SK-N-MC (cell line): ENCODE measurements at regions not wholly inside any gene's neighbourhood (a gene's known extent, or its start where the extent isn't known, plus 50 kb on each side); places are given as distances from the start of the nearest gene placed in this dataset.

Experiments used
- DNase-seq: peaks from one replicate; pipeline ENCODE4 v3.0.0-alpha.2; 2011; ENCODE audit warnings: low read depth, low spot score
- H3K27ac ChIP-seq: fragments of 200-600 bp; sonication (generic); 2 replicates; pipeline ENCODE4 v1.5.1; 2016; ENCODE audit warnings: mixed run types
- H3K36me3 ChIP-seq: fragments of 200-600 bp; sonication (generic); 2 replicates; pipeline ENCODE4 v1.6.1; 2017; ENCODE audit warnings: antibody characterized with exemption, low read length, mixed read lengths; ENCODE audit not compliant: insufficient read depth
- H3K4me3 ChIP-seq: fragments of 200-600 bp; sonication (generic); 2 replicates; pipeline ENCODE4 v1.5.1; 2016
- H3K9ac ChIP-seq: fragments of 200-600 bp; sonication (generic); 2 replicates; pipeline ENCODE4 v1.8.0; 2017; ENCODE audit warnings: mixed run types, mixed read lengths; ENCODE audit not compliant: insufficient read length
- H3K9me3 ChIP-seq: fragments of 200-600 bp; sonication (generic); 2 replicates; pipeline ENCODE4 v1.6.1; 2017; ENCODE audit warnings: low read depth, mild to moderate bottlenecking, antibody characterized with exemption, low read length, moderate library complexity, mixed read lengths
- EZH2 ChIP-seq: fragments of 200-600 bp; sonication (generic); IDR thresholded peaks from one replicate; pipeline ENCODE4 v1.6.1; 2017; ENCODE audit warnings: antibody characterized with exemption
- FOXP2 ChIP-seq: optimal IDR thresholded peaks from 2 replicates; pipeline ENCODE3; 2011; ENCODE audit warnings: mild to moderate bottlenecking, moderate library complexity; ENCODE audit not compliant: insufficient read depth; ENCODE audit errors: extremely low read length, control extremely low read depth
- POLR2AphosphoS5 ChIP-seq: IDR thresholded peaks from 2 replicates; pipeline ENCODE4 v1.6.1; 2012; ENCODE audit warnings: mild to moderate bottlenecking, low read depth, low read length, borderline replicate concordance

- H3K9me3 ChIP-seq = no peaks in the 10 kb centered on the region
- H3K27ac ChIP-seq = no peak overlapping the region
- TF ChIP-seq EZH2 (no peak), FOXP2 (no peak), POLR2AphosphoS5 (no peak)
- H3K4me3 ChIP-seq = no peak overlapping the region
- no peak overlapping the region for H3K9ac ChIP-seq
- H3K36me3 ChIP-seq = no peaks in the 10 kb centered on the region
- DNase-seq = no peak
These were observed 250.3 kb upstream of the ID2 start for GRCh38 chr2:8431446-8432125.

GRCh38 chr2:8432706-8433336 is 249.0 kb upstream of the ID2 start:
- no peak overlapping the region for H3K4me3 ChIP-seq
- DNase-seq = no peak
- no peak overlapping the region for H3K27ac ChIP-seq
- H3K36me3 ChIP-seq = no peaks in the 10 kb centered on the region
- no peaks in the 10 kb centered on the region for H3K9me3 ChIP-seq
- TF ChIP-seq POLR2AphosphoS5 = no peak
- TF ChIP-seq EZH2 = no peak
- TF ChIP-seq FOXP2 = no peak
- H3K9ac ChIP-seq = no peak overlapping the region

GRCh38 chr2:8433390-8433789 is 248.5 kb upstream of the ID2 start:
- Histone ChIP-seq H3K4me3 (no peak overlapping the region), H3K27ac (no peak overlapping the region), H3K36me3 (no peaks in the 10 kb centered on the region), H3K9ac (no peak overlapping the region), H3K9me3 (no peaks in the 10 kb centered on the region)
- no peak for TF ChIP-seq EZH2
- no peak for TF ChIP-seq FOXP2
- no peak for TF ChIP-seq POLR2AphosphoS5
- no peak for DNase-seq

GRCh38 chr2:8435608-8436007 is 246.2 kb upstream of the ID2 start:
- H3K4me3 ChIP-seq = no peak overlapping the region
- peak overlapping the region; percentile 86; the same call in 1 of the 2 replicates for H3K27ac ChIP-seq
- no peaks in the 10 kb centered on the region for H3K9me3 ChIP-seq
- no peak for TF ChIP-seq EZH2
- no peak for TF ChIP-seq POLR2AphosphoS5
- H3K9ac ChIP-seq = no peak overlapping the region
- no peaks in the 10 kb centered on the region for H3K36me3 ChIP-seq
- DNase-seq = no peak

GRCh38 chr2:8436585-8436984 is 245.3 kb upstream of the ID2 start:
- H3K9me3 ChIP-seq = no peaks in the 10 kb centered on the region
- TF ChIP-seq FOXP2 (no peak), EZH2 (no peak), POLR2AphosphoS5 (no peak)
- peak overlapping the region; percentile 86 for H3K27ac ChIP-seq

GRCh38 chr2:8437228-8437948 is 244.5 kb upstream of the ID2 start:
- Histone ChIP-seq H3K27ac (no peak overlapping the region), H3K4me3 (no peak overlapping the region), H3K36me3 (no peaks in the 10 kb centered on the region), H3K9me3 (no peaks in the 10 kb centered on the region), H3K9ac (no peak overlapping the region)
- no peak for TF ChIP-seq EZH2
- TF ChIP-seq POLR2AphosphoS5 = no peak
- no peak for TF ChIP-seq FOXP2
- DNase-seq = no peak

More at GRCh38 chr2:8436585-8436984, 245.3 kb upstream of the ID2 start:
- H3K36me3 ChIP-seq = no peaks in the 10 kb centered on the region
- no peak overlapping the region for H3K4me3 ChIP-seq
- no peak overlapping the region for H3K9ac ChIP-seq
- no peak for DNase-seq

- no peaks in the 10 kb centered on the region for H3K36me3 ChIP-seq
- H3K27ac ChIP-seq = no peak overlapping the region
- TF ChIP-seq FOXP2 (no peak), EZH2 (no peak), POLR2AphosphoS5 (no peak)
- no peaks in the 10 kb centered on the region for H3K9me3 ChIP-seq
- no peak for DNase-seq
- no peak overlapping the region for H3K4me3 ChIP-seq
- no peak overlapping the region for H3K9ac ChIP-seq
These were observed 243.9 kb upstream of the ID2 start for GRCh38 chr2:8437949-8438400.

GRCh38 chr2:8438476-8438875 is 243.4 kb upstream of the ID2 start:
- Histone ChIP-seq H3K9ac (no peak overlapping the region), H3K36me3 (no peaks in the 10 kb centered on the region), H3K4me3 (no peak overlapping the region), H3K27ac (no peak overlapping the region), H3K9me3 (no peaks in the 10 kb centered on the region)
- no peak for DNase-seq
- TF ChIP-seq POLR2AphosphoS5 (no peak), FOXP2 (no peak), EZH2 (no peak)

GRCh38 chr2:8438996-8439395 is 242.9 kb upstream of the ID2 start:
- DNase-seq = no peak
- Histone ChIP-seq H3K27ac (no peak overlapping the region), H3K4me3 (no peak overlapping the region), H3K9me3 (no peaks in the 10 kb centered on the region), H3K9ac (no peak overlapping the region), H3K36me3 (no peaks in the 10 kb centered on the region)
- TF ChIP-seq EZH2 = no peak
- TF ChIP-seq FOXP2 = no peak
- TF ChIP-seq POLR2AphosphoS5 = no peak
